Peyer's patch (tissue), 4 donors: ENCODE measurements at regions not wholly inside any gene's neighbourhood (a gene's known extent, or its start where the extent isn't known, plus 50 kb on each side); places are given as distances from the start of the nearest gene placed in this dataset.

Experiments
- DNase-seq, 3 donors: peaks; one replicate each; pipeline ENCODE4 v3.0.0-alpha.2; 2017 to 2019
- H3K27ac ChIP-seq, 4 donors: fragments of 200-600 bp; sonication (generic); one replicate each; pipeline ENCODE4 v1.5.1; 2016 to 2019
- H3K27me3 ChIP-seq, 2 donors: fragments of 200-600 bp; sonication (generic); one replicate each; pipeline ENCODE4 v1.5.1; 2019
- H3K36me3 ChIP-seq, 3 donors: fragments of 200-600 bp; sonication (generic); one replicate each; pipeline ENCODE4 v1.5.1; 2016 to 2019
- H3K4me1 ChIP-seq, 4 donors: fragments of 200-600 bp; sonication (generic); one replicate each; pipeline ENCODE4 v1.5.1; 2016 to 2019
- H3K4me3 ChIP-seq, 4 donors: fragments of 200-600 bp; sonication (generic); 1 replicate in 3 of 4; 2 replicates in 1 of 4; pipeline ENCODE4 v1.5.1; 2016 to 2019; ENCODE audit warnings: mild to moderate bottlenecking in 1 of 4
- H3K9me3 ChIP-seq, 4 donors: fragments of 200-600 bp; sonication (generic); one replicate each; pipeline ENCODE4 v1.5.1; 2016 to 2019; ENCODE audit warnings: mild to moderate bottlenecking in 1 of 4
- CTCF ChIP-seq, 6 experiments: fragments of 450-650 bp in 4 of 6; fragments of 200-600 bp in 2 of 6; sonication (generic) in 1 of 6; IDR thresholded peaks; one replicate each; pipeline ENCODE4 v1.5.1; 2017 to 2019; ENCODE audit warnings: antibody characterized with exemption in 6 of 6, mild to moderate bottlenecking in 3 of 6, moderate library complexity in 1 of 6
- POLR2A ChIP-seq, 2 donors: fragments of 450-650 bp; IDR thresholded peaks; one replicate each; pipeline ENCODE4 v1.5.1; 2017; ENCODE audit warnings: antibody characterized with exemption in 2 of 2, mild to moderate bottlenecking in 2 of 2, moderate library complexity in 2 of 2

- no peaks in the 10 kb centered on the region for H3K9me3 ChIP-seq
- no peaks in the 10 kb centered on the region for H3K36me3 ChIP-seq
- H3K27me3 ChIP-seq = no peaks in the 10 kb centered on the region
- H3K4me1 ChIP-seq = no peaks in the 10 kb centered on the region
- DNase-seq = no peak
- no peak overlapping the region for H3K4me3 ChIP-seq
- TF ChIP-seq POLR2A (IDR thresholded peaks at IDR 0.05) (no peak), CTCF (IDR thresholded peaks at IDR 0.05) (no peak)
- no peak overlapping the region for H3K27ac ChIP-seq
Measured at GRCh38 chr13:85461621-85462020, 337.6 kb downstream of the SLITRK6 start.

GRCh38 chr13:85445534-85445933 lies 353.7 kb downstream of the SLITRK6 start:
- Histone ChIP-seq H3K27me3 (no peaks in the 10 kb centered on the region), H3K27ac (no peak overlapping the region), H3K4me3 (no peak overlapping the region), H3K36me3 (no peaks in the 10 kb centered on the region), H3K4me1 (no peaks in the 10 kb centered on the region), H3K9me3 (no peaks in the 10 kb centered on the region)
- no peak for TF ChIP-seq POLR2A (IDR thresholded peaks at IDR 0.05)
- TF ChIP-seq CTCF (IDR thresholded peaks at IDR 0.05) = no peak
- DNase-seq = no peak

- H3K36me3 ChIP-seq = no peaks in the 10 kb centered on the region
- H3K4me1 ChIP-seq = no peaks in the 10 kb centered on the region
- H3K4me3 ChIP-seq = no peak overlapping the region
- H3K9me3 ChIP-seq = no peaks in the 10 kb centered on the region
- H3K27ac ChIP-seq = no peak overlapping the region
- H3K27me3 ChIP-seq = no peaks in the 10 kb centered on the region
- no peak for TF ChIP-seq CTCF (IDR thresholded peaks at IDR 0.05)
- no peak for TF ChIP-seq POLR2A (IDR thresholded peaks at IDR 0.05)
- no peak for DNase-seq
Measured at GRCh38 chr13:85441975-85442374, 357.2 kb downstream of the SLITRK6 start.

GRCh38 chr13:85441364-85441763 lies 357.9 kb downstream of the SLITRK6 start:
- no peaks in the 10 kb centered on the region for H3K4me1 ChIP-seq
- H3K4me3 ChIP-seq = no peak overlapping the region
- no peaks in the 10 kb centered on the region for H3K36me3 ChIP-seq
- TF ChIP-seq POLR2A (IDR thresholded peaks at IDR 0.05) = no peak
- TF ChIP-seq CTCF (IDR thresholded peaks at IDR 0.05) = no peak
- no peak overlapping the region for H3K27ac ChIP-seq
- no peak for DNase-seq
- H3K27me3 ChIP-seq = no peaks in the 10 kb centered on the region
- no peaks in the 10 kb centered on the region for H3K9me3 ChIP-seq

- Histone ChIP-seq H3K27ac (no peak overlapping the region), H3K27me3 (no peaks in the 10 kb centered on the region), H3K4me3 (no peak overlapping the region), H3K36me3 (no peaks in the 10 kb centered on the region), H3K9me3 (peaks cover 0 to under 1% (median 0%) of the 10 kb centered on the region in 4 donors), H3K4me1 (no peaks in the 10 kb centered on the region)
- no peak for DNase-seq
- TF ChIP-seq POLR2A (IDR thresholded peaks at IDR 0.05) (no peak), CTCF (IDR thresholded peaks at IDR 0.05) (no peak)
Measured at GRCh38 chr13:85436029-85436428, 363.2 kb downstream of the SLITRK6 start.

- no peak overlapping the region for H3K27ac ChIP-seq
- no peaks in the 10 kb centered on the region for H3K36me3 ChIP-seq
- no peaks in the 10 kb centered on the region for H3K4me1 ChIP-seq
- no peak for TF ChIP-seq CTCF (IDR thresholded peaks at IDR 0.05)
- TF ChIP-seq POLR2A (IDR thresholded peaks at IDR 0.05) = no peak
- H3K9me3 ChIP-seq = peaks cover 0 to 6% (median 0%) of the 10 kb centered on the region in 4 donors
- DNase-seq = no peak
- H3K4me3 ChIP-seq = no peak overlapping the region
- no peaks in the 10 kb centered on the region for H3K27me3 ChIP-seq
Measured at GRCh38 chr13:85434927-85435326, 364.3 kb downstream of the SLITRK6 start.
